PC-3 (cell line): ENCODE measurements at regions not wholly inside any gene's neighbourhood (a gene's known extent, or its start where the extent isn't known, plus 50 kb on each side); places are given as distances from the start of the nearest gene placed in this dataset.

Experiments
- ATAC-seq: fragments of 200-7000 bp; cut with Tn5 transposase; 2 replicates; pipeline ENCODE4 v1.9.1; 2020; ENCODE audit warnings: mild to moderate bottlenecking, moderate library complexity
- BruUV-seq: library from RNA; stranded (reverse); fragments of 400-500 nt; replicated peaks from 2 replicates; lab custom pipeline; 2021; lab: Mats Ljungman, UMichigan
- CTCF ChIA-PET: fragments of 300-600 bp; sonication (Branson Sonifier 250); formaldehyde crosslinking; loops from one replicate; lab custom pipeline; 2022; ENCODE audit warnings: antibody characterized with exemption; lab: Charles Lee
- POLR2A ChIA-PET: fragments of 300-600 bp; sonication (Branson Sonifier 250); formaldehyde crosslinking; loops from one replicate; lab custom pipeline; 2022; ENCODE audit warnings: antibody characterized with exemption; ENCODE audit not compliant: unreplicated experiment; lab: Charles Lee
- DNase-seq: peaks from one replicate; pipeline ENCODE4 v3.0.0-alpha.2; 2015
- H2AFZ ChIP-seq: fragments of 300-600 bp; sonication (generic); 2 replicates; pipeline ENCODE4 v1.6.0; 2016; ENCODE audit warnings: antibody characterized with exemption, low read length
- H3F3A ChIP-seq: fragments of 300-600 bp; sonication (generic); one replicate; pipeline ENCODE4 v1.6.0; 2017; ENCODE audit warnings: antibody characterized with exemption, low read length, control low read depth, mild to moderate bottlenecking; ENCODE audit not compliant: unreplicated experiment
- H3K27ac ChIP-seq: fragments of 300-600 bp; sonication (generic); 2 replicates; pipeline ENCODE4 v1.5.1; 2016; ENCODE audit warnings: mild to moderate bottlenecking, low read length
- H3K27me3 ChIP-seq: fragments of 300-600 bp; sonication (generic); 2 replicates; pipeline ENCODE4 v1.6.1; 2016; ENCODE audit warnings: low read length, mixed read lengths
- H3K36me3 ChIP-seq: fragments of 300-600 bp; sonication (generic); 2 replicates; pipeline ENCODE4 v1.6.1; 2016; ENCODE audit warnings: low read depth, mixed run types, low read length, mixed read lengths
- H3K4me1 ChIP-seq: fragments of 300-600 bp; sonication (generic); 2 replicates; pipeline ENCODE4 v1.5.1; 2016; ENCODE audit warnings: low read length; ENCODE audit not compliant: insufficient read depth
- H3K4me2 ChIP-seq: fragments of 300-600 bp; sonication (generic); 2 replicates; pipeline ENCODE4 v1.6.0; 2016; ENCODE audit warnings: low read length
- H3K4me3 ChIP-seq: fragments of 300-600 bp; sonication (generic); 2 replicates; pipeline ENCODE4 v1.5.1; 2016; ENCODE audit warnings: mild to moderate bottlenecking, low read length, mixed read lengths
- H3K79me2 ChIP-seq: fragments of 300-600 bp; sonication (generic); 2 replicates; pipeline ENCODE4 v1.6.1; 2017; ENCODE audit warnings: low read length, mixed read lengths
- H3K9ac ChIP-seq: fragments of 300-600 bp; sonication (generic); 2 replicates; pipeline ENCODE4 v1.6.0; 2016; ENCODE audit warnings: mild to moderate bottlenecking, low read length
- H3K9me2 ChIP-seq: fragments of 300-600 bp; sonication (generic); replicated peaks from 2 replicates; pipeline ENCODE4 v1.6.1; 2016; ENCODE audit warnings: mixed run types, low read length, mixed read lengths
- H3K9me3 ChIP-seq: fragments of 300-600 bp; sonication (generic); 2 replicates; pipeline ENCODE4 v1.6.1; 2016; ENCODE audit warnings: low read length, mixed read lengths
- H4K20me1 ChIP-seq: fragments of 300-600 bp; sonication (generic); 2 replicates; pipeline ENCODE4 v1.6.1; 2016; ENCODE audit warnings: low read length, mixed read lengths
- CTCF ChIP-seq: fragments of 300-600 bp; sonication (generic); conservative IDR thresholded peaks from 2 replicates; pipeline ENCODE4 v1.5.1; 2017; ENCODE audit warnings: antibody characterized with exemption, low read depth, mild to moderate bottlenecking, low read length
- EZH2 ChIP-seq: fragments of 300-600 bp; sonication (generic); IDR thresholded peaks from one replicate; pipeline ENCODE4 v1.6.1; 2017; ENCODE audit warnings: antibody characterized with exemption, mild to moderate bottlenecking, low read length; ENCODE audit not compliant: unreplicated experiment
- EZH2phosphoT487 ChIP-seq: fragments of 300-600 bp; sonication (generic); IDR thresholded peaks from 2 replicates; pipeline ENCODE4 v1.6.1; 2018; ENCODE audit warnings: mild to moderate bottlenecking, antibody characterized with exemption, low read length, borderline replicate concordance
- intact Hi-C: fragments of 100-400 bp; cut with micrococcal nuclease; formaldehyde crosslinking; loops from 2 replicates; pipeline ENCODE4 v1.9.0; 2023

- ATAC-seq: no peak
- Histone ChIP-seq H3K27ac (no peak overlapping the region), H3K4me2 (no peak overlapping the region), H3K4me3 (no peak overlapping the region), H3F3A (no peaks in the 10 kb centered on the region), H3K36me3 (no peaks in the 10 kb centered on the region), H3K27me3 (no peaks in the 10 kb centered on the region), H3K4me1 (no peaks in the 10 kb centered on the region), H3K9me2 (no peaks in the 10 kb centered on the region), H2AFZ (no peak overlapping the region), H3K9me3 (no peaks in the 10 kb centered on the region), H3K79me2 (no peaks in the 10 kb centered on the region), H4K20me1 (no peaks in the 10 kb centered on the region), H3K9ac (no peak overlapping the region)
- peak; percentile 22 for DNase-seq
- CTCF ChIA-PET: no interaction called here
- TF ChIP-seq EZH2 (no peak), CTCF (no peak)
- intact Hi-C loops: no loop called here
- POLR2A ChIA-PET: no interaction called here
- no TSS peak for BruUV-seq
Measured at GRCh38 chrX:122188751-122189150, 995.3 kb upstream of the GRIA3 start.

GRCh38 chrX:122196343-122196742 lies 987.7 kb upstream of the GRIA3 start:
- TF ChIP-seq CTCF (no peak), EZH2phosphoT487 (no peak), EZH2 (no peak)
- Histone ChIP-seq H2AFZ (no peak overlapping the region), H3K9ac (no peak overlapping the region), H3F3A (no peaks in the 10 kb centered on the region), H3K36me3 (no peaks in the 10 kb centered on the region), H3K4me2 (no peak overlapping the region), H4K20me1 (no peaks in the 10 kb centered on the region), H3K27ac (no peak overlapping the region), H3K79me2 (no peaks in the 10 kb centered on the region), H3K27me3 (no peaks in the 10 kb centered on the region), H3K9me2 (no peaks in the 10 kb centered on the region), H3K4me3 (no peak overlapping the region), H3K9me3 (no peaks in the 10 kb centered on the region), H3K4me1 (no peaks in the 10 kb centered on the region)
- BruUV-seq: no TSS peak
- CTCF ChIA-PET: no interaction called here
- no peak for ATAC-seq
- POLR2A ChIA-PET: no interaction called here
- intact Hi-C loops: no loop called here
- no peak for DNase-seq

- no peak overlapping the region for H3K27ac ChIP-seq
- H3K9ac ChIP-seq: no peak overlapping the region
- no peaks in the 10 kb centered on the region for H3K27me3 ChIP-seq
- H4K20me1 ChIP-seq: no peaks in the 10 kb centered on the region
- H3K4me1 ChIP-seq: no peaks in the 10 kb centered on the region
- H3F3A ChIP-seq: no peaks in the 10 kb centered on the region
- H3K9me2 ChIP-seq: no peaks in the 10 kb centered on the region
- no peak for TF ChIP-seq CTCF
- no peak for TF ChIP-seq EZH2
- no peak for TF ChIP-seq EZH2phosphoT487
- H2AFZ ChIP-seq: no peak overlapping the region
- intact Hi-C loops: no loop called here
- CTCF ChIA-PET: no interaction called here
- DNase-seq (no peak), ATAC-seq (no peak)
- no peaks in the 10 kb centered on the region for H3K79me2 ChIP-seq
- POLR2A ChIA-PET: no interaction called here
- no peak overlapping the region for H3K4me3 ChIP-seq
- no TSS peak for BruUV-seq
- 0 out of 2 replicates have a peak, but pooled peaks cover 5% of the 10 kb centered on the region for H3K9me3 ChIP-seq
- H3K4me2 ChIP-seq: no peak overlapping the region
- no peaks in the 10 kb centered on the region for H3K36me3 ChIP-seq
Measured at GRCh38 chrX:122203399-122203798, 980.7 kb upstream of the GRIA3 start.
